ENCODE measurements at regions not wholly inside any gene's neighbourhood (a gene's known extent, or its start where the extent isn't known, plus 50 kb on each side); places are given as distances from the start of the nearest gene placed in this dataset.
A peak's percentile ranks its signal among the peaks of the same experiment; 100 is the strongest.

- DNase-seq, result no peak
Measured at GRCh38 chr5:124153588-124153987, 592.9 kb downstream of the ZNF608 start.

- DNase-seq, result no peak
Measured at GRCh38 chr5:124148574-124148973, 597.9 kb downstream of the ZNF608 start.

DNA sequence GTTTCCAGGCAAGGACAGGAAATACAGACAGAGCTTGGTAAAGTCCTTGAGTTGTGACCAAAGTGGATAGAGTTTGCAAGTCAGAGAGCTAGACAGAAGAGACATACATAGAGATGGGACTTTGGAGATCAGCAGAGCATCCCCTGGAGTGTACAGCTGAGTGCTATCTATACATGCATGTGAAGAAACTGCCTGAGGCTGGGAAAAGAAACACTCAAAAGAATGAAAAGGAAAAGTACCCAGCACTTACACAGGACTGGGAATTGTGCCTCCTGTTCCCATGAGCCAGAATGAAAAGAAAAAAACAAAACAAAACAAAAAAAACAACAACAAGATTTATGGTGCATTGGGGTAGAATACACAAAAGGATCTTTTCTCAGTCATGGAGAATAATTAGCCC lies 606.4 kb downstream of the ZNF608 start:
- DNase-seq, result no peak

- DNase-seq, result no peak
Measured at GRCh38 chr5:124139477-124139876, 607.0 kb downstream of the ZNF608 start.

GRCh38 chr5:124136609-124137008 lies 609.8 kb downstream of the ZNF608 start:
- no peak for DNase-seq

GRCh38 chr5:124134941-124135340 lies 611.5 kb downstream of the ZNF608 start:
- DNase-seq, result no peak

GRCh38 chr5:124133406-124133805 lies 613.0 kb downstream of the ZNF608 start:
- DNase-seq, result no peak

DNA sequence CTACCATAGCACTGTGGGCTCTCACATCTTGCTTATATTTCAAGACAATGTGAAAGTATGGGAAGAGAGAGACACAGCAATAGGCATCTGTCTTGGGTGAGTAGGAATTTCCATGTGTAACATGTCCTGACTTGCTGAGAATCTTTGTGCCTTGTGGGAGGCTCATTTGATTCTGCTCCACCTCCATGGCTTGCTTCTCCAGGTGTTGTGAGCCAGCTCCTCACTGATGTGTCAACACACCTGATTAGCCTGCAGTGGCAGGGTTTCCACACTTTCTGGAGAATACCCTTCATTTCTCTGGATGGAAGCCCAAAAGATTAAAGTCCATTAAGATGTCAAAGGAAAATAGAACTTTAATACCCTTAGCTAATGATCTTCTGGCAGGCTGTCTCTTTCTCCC lies 613.6 kb downstream of the ZNF608 start:
- DNase-seq, result no peak

- no peak for DNase-seq
Measured at GRCh38 chr5:124131466-124131865, 615.0 kb downstream of the ZNF608 start.

DNA sequence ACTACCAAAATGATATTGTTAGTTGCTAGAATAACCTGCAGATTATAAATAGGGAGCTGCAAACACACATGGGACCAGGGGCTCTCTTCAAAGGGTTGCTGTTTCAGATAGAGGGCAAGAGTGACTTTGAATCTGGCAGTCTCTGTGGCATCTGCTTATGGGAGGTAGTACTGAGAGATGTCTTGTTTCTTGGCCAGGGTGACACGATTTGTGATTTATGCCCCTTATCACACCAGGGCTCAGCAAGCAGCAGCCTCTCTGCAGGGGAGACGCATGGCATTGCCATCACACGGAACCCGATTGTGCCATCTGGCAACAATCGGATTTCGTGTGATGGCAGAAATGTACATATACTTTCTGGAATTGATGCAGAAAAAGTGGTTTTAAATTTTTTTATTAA lies 615.6 kb downstream of the ZNF608 start:
- DNase-seq, result no peak

GRCh38 chr5:124128867-124129266 lies 616.9 kb downstream of the CSNK1G3 start:
- DNase-seq, result no peak

DNA sequence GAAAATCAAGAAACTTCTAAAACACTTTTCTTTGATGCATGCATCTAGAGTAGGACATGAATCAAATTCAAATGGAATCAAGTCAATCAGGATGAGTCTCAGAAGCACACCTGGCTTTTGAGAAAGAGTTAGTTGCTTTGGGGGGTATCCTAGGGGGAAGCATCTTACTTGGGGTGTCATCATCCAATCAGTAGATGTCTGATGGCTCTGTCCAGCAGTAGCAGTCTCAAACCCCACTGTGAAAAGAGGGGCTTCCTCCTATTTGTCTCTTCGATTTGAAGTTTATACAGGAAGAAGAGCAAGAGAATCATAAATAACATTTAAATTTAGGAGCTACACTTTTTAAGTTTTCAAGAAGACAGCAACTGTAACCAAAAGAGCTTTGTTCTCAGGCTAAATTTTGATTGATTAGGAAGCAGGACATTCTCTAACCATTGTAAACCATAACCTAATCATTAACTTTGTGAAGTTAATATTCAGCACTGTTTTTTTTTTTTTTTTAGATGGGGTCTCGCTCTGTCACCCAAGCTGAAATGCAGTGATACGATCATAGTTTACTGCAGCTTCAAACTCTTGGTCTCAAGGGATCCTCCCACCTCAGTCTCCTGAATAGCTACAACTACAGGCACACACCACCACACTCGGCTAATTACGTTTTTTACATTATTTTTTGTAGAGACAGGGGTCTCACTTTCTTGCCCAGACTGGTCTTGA lies 614.7 kb downstream of the CSNK1G3 start:
- DNase-seq, result no peak

GRCh38 chr5:124124711-124125229 lies 612.8 kb downstream of the CSNK1G3 start:
- no peak for DNase-seq

- DNase-seq, result no peak
Measured at GRCh38 chr5:124121198-124121597, 609.2 kb downstream of the CSNK1G3 start.

DNA sequence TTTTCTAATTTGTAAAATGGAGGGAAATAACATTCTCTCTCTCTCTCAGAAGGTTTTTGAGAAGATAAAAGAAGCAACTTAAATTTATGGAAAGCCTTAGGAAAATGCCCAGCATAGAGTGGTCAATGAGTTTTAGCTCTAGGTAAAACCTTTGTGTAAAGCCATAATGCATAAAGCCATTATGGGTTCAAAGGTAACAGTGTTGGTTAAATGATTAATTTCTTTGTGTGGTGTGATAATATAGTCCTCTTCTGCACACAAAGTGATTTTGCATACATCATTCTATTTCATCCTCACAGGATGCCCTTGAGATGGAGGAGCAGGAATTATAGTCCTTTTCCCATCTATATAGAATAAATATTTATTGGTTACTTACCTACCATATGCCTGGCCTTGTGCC lies 602.9 kb downstream of the CSNK1G3 start:
- no peak for DNase-seq

- DNase-seq, result peak; percentile 10
Measured at GRCh38 chr5:124111886-124112285, 599.9 kb downstream of the CSNK1G3 start.

DNA sequence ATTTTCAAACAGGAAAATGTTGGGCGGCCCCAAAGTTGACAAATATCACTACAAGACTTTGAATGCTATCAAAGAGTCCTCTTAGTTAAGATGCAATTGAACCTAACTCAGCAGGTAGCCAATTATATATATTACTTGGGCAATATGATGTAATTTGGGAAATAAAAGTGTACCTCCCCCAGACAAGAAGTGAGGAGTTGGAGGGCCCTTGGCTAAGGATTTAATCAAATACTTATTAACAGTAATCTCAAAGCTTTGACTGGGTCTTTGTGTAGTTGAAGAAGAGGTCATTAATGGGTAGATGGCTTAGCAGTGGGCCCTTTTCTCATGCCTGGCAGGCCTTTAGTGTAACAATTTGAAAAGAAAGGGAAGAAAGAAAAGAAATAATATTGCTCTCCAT lies 599.0 kb downstream of the CSNK1G3 start:
- no peak for DNase-seq

- no peak for DNase-seq
Measured at GRCh38 chr5:124105326-124105725, 593.3 kb downstream of the CSNK1G3 start.

DNA sequence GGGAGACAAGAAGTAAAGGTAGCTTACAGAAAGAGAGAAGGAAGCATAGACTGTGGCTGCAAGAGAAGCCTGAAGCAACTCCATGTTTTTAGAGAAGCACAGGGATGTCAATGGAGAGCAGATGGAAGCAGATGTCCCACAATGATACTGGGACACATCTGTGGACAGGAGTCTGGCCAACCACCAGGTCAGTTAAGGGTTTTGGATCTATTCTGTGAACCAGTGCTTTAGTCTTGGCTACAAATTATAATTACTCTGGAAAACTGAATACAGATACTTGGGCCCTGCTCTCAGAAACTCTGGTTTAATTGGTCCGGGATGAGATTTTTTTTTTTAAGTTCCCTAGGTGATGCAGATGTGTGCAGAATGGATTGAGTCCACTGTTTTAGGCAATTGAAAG lies 592.8 kb downstream of the CSNK1G3 start:
- DNase-seq, result no peak

GRCh38 chr5:124104344-124104743 lies 592.4 kb downstream of the CSNK1G3 start:
- no peak for DNase-seq

DNA sequence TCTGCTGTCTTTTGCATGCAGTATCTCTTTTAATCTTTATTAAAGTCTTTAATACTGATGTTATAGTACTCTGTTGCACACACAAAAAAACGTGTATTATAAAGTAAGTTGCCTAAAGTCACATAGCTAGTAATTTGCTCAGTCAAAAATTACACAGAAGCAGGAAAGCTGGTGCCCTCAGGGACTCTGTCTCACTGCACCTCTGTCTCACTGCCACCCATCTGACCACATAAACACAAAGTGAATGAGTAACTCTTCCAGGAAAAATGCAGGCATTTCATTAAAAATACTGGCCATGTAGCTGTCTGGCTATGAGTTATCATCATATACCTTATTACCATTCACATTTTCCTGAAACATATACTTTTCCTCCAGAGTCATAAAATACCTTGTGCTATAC lies 591.7 kb downstream of the CSNK1G3 start:
- DNase-seq, result peak; percentile 60

DNA sequence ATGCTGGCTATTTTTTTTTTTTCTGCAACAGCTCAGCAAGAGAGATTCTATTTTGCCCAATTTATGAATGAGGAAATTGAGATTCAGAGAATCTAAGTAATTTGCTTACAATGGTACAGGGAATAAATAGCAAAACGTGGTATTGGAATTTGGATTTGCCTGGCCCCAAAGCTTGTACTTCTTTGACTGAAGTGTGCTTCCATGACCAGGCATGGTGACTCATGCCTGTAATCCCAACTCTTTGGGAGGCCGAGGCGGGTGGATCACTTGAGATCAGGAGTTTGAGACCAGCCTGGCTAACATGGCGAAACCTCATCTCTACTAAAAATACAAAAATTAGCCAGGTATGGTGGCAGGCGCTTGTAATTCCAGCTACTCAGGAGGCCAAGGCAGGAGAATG lies 591.1 kb downstream of the CSNK1G3 start:
- peak; percentile 15 for DNase-seq

DNA sequence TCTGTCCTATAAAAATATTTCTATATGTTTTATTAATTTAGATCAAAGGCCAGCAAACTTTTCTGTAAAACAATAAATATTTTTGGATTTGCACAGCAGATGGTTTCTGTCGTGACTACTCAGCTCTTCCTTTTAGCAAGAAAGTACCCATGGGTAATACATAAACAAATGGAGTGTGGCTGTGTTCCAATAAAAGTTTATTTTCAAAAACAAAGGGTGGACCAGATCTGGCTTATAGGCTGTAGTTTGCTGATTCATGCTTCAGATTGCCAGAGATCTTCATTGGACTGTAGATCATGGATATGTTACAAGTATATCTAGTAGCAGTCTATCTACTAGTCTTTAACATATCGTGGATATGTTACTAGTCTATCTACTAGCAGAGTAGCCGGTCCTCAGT lies 590.5 kb downstream of the CSNK1G3 start:
- DNase-seq, result peak; percentile 1

DNA sequence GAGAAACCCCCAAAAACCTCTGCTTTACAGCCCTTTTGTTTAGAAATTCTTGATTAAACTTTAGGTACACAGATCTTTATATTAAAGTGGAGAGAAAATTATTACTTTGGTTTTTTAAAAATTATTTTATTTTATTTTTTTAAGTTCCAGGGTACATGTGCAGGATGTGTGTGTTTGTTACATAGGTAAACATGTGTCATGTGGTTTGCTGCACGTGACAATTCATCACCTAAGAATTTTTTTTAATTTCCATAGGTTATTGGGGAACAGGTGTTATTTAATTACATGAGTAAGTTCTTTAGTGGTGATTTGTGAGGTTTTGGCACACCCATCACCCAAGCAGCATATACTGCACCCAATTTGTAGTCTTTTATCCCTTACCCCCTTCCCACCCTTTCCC lies 581.7 kb downstream of the CSNK1G3 start:
- DNase-seq, result no peak

- DNase-seq, result no peak
Measured at GRCh38 chr5:124090115-124090514, 578.1 kb downstream of the CSNK1G3 start.
